Skeletal muscle cell (primary cell): ENCODE measurements at regions not wholly inside any gene's neighbourhood (a gene's known extent, or its start where the extent isn't known, plus 50 kb on each side); places are given as distances from the start of the nearest gene placed in this dataset.
A peak's percentile ranks its signal among the peaks of the same experiment; 100 is the strongest.
"Not testable (repeated sequence)": the region's sequence is repeated elsewhere in the genome, so short reads cannot be mapped to it uniquely, and the experiment has no call there.

ENCODE experiments used
- DNase-seq: peaks from one replicate; pipeline ENCODE4 v3.0.0-alpha.2; 2010; ENCODE audit warnings: low read depth
- H3K4me3 ChIP-seq: 2 replicates; pipeline ENCODE4 v1.5.1; 2011; ENCODE audit warnings: low read depth, mild to moderate bottlenecking, control low read depth, low read length, moderate library complexity

GRCh38 chr1:194774535-194774934, 1588.1 kb upstream of the B3GALT2 start:
- H3K4me3 ChIP-seq: no peak overlapping the region
- DNase-seq: no peak

GRCh38 chr1:194755241-194755994, 1569.0 kb upstream of the B3GALT2 start:
- H3K4me3 ChIP-seq: no peak overlapping the region
- no peak for DNase-seq

- not testable (repeated sequence) for DNase-seq
Measured at GRCh38 chr1:194738843-194739242, 1552.4 kb upstream of the B3GALT2 start.

DNA sequence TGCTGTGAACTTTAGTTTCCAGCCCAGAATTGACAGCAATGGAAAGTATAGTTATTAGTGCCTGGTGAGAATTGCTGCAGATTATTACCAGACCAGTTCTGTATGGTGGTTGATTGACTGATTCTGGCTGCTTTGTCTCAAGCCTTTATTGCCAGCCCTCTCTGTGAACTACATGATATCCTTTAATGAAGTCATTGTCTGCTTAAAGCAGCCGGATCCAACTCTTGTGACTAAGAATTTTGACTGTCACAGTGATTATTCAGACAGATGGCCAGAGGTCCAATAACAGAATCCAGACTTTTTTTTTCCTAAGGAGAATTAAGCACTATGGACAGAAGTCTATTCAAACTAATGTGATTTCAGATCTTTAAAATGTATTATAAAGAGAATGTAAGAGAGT, 1548.6 kb upstream of the B3GALT2 start:
- no peak for DNase-seq
- H3K4me3 ChIP-seq: no peak overlapping the region

More at GRCh38 chr1:194738843-194739242, 1552.4 kb upstream of the B3GALT2 start:
- H3K4me3 ChIP-seq: not testable (repeated sequence)

- no peak for DNase-seq
- H3K4me3 ChIP-seq: no peak overlapping the region
Measured at GRCh38 chr1:194731025-194731424, 1544.6 kb upstream of the B3GALT2 start.

- no peak overlapping the region for H3K4me3 ChIP-seq
- no peak for DNase-seq
Measured at GRCh38 chr1:194730304-194730703, 1543.9 kb upstream of the B3GALT2 start.

DNA sequence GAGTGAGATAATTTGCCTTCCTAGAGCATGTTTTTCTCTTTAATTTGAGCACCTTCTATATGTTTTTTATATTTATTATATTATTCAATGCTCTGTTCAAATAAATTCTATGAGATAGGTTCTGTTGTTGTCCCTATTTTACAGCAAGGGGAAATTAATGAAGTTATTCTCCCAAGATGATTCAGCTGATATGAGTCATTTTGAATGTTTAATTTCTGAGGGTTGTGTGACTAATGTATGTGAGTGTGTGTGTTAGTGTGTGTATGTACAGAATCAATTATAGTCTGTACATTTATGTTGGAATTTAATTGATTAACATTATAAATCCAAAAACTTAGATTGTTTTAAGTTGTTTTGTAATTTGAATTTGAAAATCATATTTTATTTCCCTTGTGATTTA, 1536.7 kb upstream of the B3GALT2 start:
- DNase-seq: no peak
- no peak overlapping the region for H3K4me3 ChIP-seq

GRCh38 chr1:194717941-194718340, 1531.5 kb upstream of the B3GALT2 start:
- no peak for DNase-seq
- H3K4me3 ChIP-seq: no peak overlapping the region

- no peak for DNase-seq
- H3K4me3 ChIP-seq: no peak overlapping the region
Measured at GRCh38 chr1:194717334-194717733, 1530.9 kb upstream of the B3GALT2 start.

DNA sequence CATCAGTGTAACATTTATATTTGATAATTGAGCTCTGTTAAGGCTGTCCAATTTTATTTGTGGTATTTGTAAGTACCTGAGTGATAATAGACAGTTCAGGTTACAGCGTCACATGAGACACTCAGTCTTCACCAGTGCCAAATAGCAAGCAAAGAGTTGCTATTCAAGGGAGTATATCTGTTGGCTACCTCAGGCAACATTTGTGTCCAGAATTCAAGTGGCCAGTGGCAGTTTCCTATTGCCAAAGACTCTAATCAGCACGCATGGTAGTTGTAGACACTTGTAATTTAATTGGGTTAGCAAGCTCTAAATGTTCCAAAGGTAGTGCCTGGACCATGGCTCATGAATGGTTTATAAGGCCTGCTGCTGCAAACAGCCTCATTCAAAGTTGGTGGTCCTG, 1524.3 kb upstream of the B3GALT2 start:
- H3K4me3 ChIP-seq: no peak overlapping the region

GRCh38 chr1:194709439-194709838, 1523.0 kb upstream of the B3GALT2 start:
- no peak for DNase-seq

More for the DNA sequence above, 1524.3 kb upstream of the B3GALT2 start:
- DNase-seq: no peak

GRCh38 chr1:194707074-194707473, 1520.7 kb upstream of the B3GALT2 start:
- H3K4me3 ChIP-seq: no peak overlapping the region
- DNase-seq: no peak

More at GRCh38 chr1:194709439-194709838, 1523.0 kb upstream of the B3GALT2 start:
- H3K4me3 ChIP-seq: no peak overlapping the region

GRCh38 chr1:194705123-194705854, 1518.9 kb upstream of the B3GALT2 start:
- no peak for DNase-seq
- H3K4me3 ChIP-seq: no peak overlapping the region

DNA sequence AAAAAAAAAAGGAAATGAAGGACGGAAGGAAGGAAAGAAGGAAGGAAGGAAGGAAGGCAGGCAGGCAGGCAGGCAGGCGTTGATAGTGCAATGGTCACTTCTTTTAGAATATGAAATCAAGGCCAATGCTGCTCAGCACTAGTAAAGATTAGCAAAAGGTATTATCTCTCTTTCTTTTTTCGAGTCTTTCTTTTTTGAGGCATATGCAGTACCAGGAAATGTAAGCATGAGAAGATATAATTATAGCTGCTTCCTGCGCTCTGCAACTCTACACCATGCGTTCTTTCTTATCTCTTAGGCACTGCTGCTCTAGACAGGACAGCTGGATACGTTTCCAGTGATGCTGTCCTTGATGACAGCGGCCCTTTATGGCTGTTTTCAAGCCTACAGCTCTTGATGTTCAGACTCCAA, 1512.5 kb upstream of the B3GALT2 start:
- H3K4me3 ChIP-seq: no peak overlapping the region
- no peak for DNase-seq

DNA sequence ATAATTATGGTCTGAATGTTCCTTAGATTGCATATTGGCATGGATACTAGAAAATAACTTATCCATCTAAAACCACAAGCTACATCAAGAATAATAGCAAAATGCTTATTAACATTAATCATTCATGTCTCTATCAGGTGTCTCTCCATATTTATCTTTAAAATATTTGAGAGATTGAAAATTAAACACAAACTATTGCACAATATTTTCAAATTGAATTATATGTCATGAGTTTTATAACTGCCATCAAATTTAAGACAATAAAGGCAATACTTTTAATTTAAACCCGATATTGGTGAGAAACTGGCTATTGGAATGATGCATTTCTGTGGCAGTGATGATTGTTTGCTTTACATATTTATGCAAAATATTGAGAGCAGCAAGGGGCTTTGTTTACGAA, 1506.8 kb upstream of the B3GALT2 start:
- H3K4me3 ChIP-seq: no peak overlapping the region
- no peak for DNase-seq

DNA sequence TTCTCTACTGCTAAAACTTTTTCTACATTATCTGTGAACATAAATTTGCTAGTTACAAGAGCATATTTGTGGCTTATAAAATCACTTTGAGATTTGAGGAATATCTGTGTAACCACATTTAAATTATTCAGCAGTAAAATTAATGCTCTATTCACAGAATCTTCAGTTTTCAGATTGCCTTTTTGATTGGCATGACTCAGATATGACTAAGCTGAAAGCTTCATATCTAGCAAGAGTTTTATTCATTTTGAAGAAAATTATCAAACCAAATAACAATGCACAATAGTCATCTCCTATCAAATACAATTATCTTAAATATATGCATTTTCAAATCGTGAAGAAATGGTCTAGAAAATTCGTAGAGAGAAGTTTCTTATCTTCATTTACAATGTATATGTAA, 1498.2 kb upstream of the B3GALT2 start:
- DNase-seq: no peak
- H3K4me3 ChIP-seq: no peak overlapping the region

DNA sequence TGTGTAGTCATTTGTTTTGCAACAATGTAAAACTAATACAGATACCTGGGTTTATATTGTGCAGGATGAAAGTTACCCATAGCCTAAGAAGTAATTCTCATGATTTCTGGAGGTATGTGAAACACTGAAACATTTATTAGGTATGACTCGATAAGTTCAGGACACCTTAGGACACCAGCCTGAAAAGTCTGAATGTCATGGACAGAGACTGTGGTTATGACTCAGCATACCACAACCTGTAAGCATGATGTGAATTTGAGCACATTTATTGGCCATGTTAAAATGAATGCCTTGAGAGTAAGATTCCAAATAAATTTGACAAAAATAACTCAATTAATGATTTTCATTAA, 1471.7 kb upstream of the B3GALT2 start:
- H3K4me3 ChIP-seq: no peak overlapping the region
- DNase-seq: peak; percentile 10

DNA sequence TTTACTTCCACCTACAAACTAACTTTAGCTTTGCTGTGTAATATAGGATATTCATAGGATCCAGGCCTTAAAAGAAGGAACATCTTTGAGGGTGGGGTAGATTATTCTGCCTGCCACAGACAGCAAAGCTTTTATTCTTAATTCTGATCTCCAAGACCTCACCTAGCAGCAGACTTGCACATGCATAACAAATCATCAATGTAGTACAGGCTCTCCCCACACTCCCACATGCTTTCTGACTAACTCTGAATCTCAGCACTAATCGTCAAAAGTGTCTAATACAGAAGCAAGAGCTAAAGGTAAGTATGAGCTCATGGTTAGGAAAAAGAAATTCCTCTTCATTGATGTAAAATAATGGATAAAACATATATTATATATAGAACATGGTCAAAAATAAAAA, 1468.5 kb upstream of the B3GALT2 start:
- H3K4me3 ChIP-seq: no peak overlapping the region
- DNase-seq: no peak

- DNase-seq: no peak
Measured at GRCh38 chr1:194653385-194653784, 1467.0 kb upstream of the B3GALT2 start.

GRCh38 chr1:194647118-194647517, 1460.7 kb upstream of the B3GALT2 start:
- no peak overlapping the region for H3K4me3 ChIP-seq
- DNase-seq: no peak

More at GRCh38 chr1:194653385-194653784, 1467.0 kb upstream of the B3GALT2 start:
- no peak overlapping the region for H3K4me3 ChIP-seq

- no peak overlapping the region for H3K4me3 ChIP-seq
- DNase-seq: no peak
Measured at GRCh38 chr1:194644528-194644927, 1458.1 kb upstream of the B3GALT2 start.
